ENCODE measurements at regions not wholly inside any gene's neighbourhood (a gene's known extent, or its start where the extent isn't known, plus 50 kb on each side); places are given as distances from the start of the nearest gene placed in this dataset.

- no peak overlapping the region for H2AFZ ChIP-seq (ENCODE audit: low read length)
Measured at GRCh38 chr10:107436568-107436967, 272.1 kb upstream of the SORCS1 start.

GRCh38 chr10:107434854-107435253, 270.3 kb upstream of the SORCS1 start:
- Histone ChIP-seq H3K79me2 (ENCODE audit: insufficient read depth, low read length) (no peaks in the 10 kb centered on the region), H3K4me1 (ENCODE audit: insufficient read depth, low read length, poor library complexity, severe bottlenecking) (no peaks in the 10 kb centered on the region), H3K9me2 (replicated peaks; ENCODE audit: low read depth, low read length) (no peaks in the 10 kb centered on the region), H3K4me3 (ENCODE audit: low read length, poor library complexity, severe bottlenecking) (no peak overlapping the region), H2AFZ (ENCODE audit: low read length) (no peak overlapping the region), H3K36me3 (ENCODE audit: insufficient read depth, low read length) (no peaks in the 10 kb centered on the region), H3K27me3 (ENCODE audit: insufficient read depth, low read length, poor library complexity, severe bottlenecking) (no peaks in the 10 kb centered on the region), H3K4me2 (ENCODE audit: low read depth, low read length, poor library complexity, severe bottlenecking) (no peak overlapping the region), H3K9me3 (ENCODE audit: insufficient read depth, low read depth, low read length) (no peaks in the 10 kb centered on the region), H3K9ac (ENCODE audit: low read depth, low read length, poor library complexity, severe bottlenecking) (no peak overlapping the region), H4K20me1 (ENCODE audit: insufficient read depth, low read length, poor library complexity, severe bottlenecking) (no peaks in the 10 kb centered on the region), H3F3A (ENCODE audit: low read depth) (no peaks in the 10 kb centered on the region)
- no peak for TF ChIP-seq EZH2phosphoT487 (IDR thresholded peaks at IDR 0.05; ENCODE audit: borderline replicate concordance)
- no peak for TF ChIP-seq CTCF (conservative IDR thresholded peaks at IDR 0.05; ENCODE audit: low read length)

More at GRCh38 chr10:107436568-107436967, 272.1 kb upstream of the SORCS1 start:
- no peaks in the 10 kb centered on the region for H3K9me2 ChIP-seq (replicated peaks; ENCODE audit: low read depth, low read length)
- no peaks in the 10 kb centered on the region for H3K9me3 ChIP-seq (ENCODE audit: insufficient read depth, low read depth, low read length)
- no peaks in the 10 kb centered on the region for H4K20me1 ChIP-seq (ENCODE audit: insufficient read depth, low read length, poor library complexity, severe bottlenecking)
- H3K4me1 ChIP-seq (ENCODE audit: insufficient read depth, low read length, poor library complexity, severe bottlenecking): no peaks in the 10 kb centered on the region
- no peak overlapping the region for H3K4me3 ChIP-seq (ENCODE audit: low read length, poor library complexity, severe bottlenecking)
- TF ChIP-seq CTCF (conservative IDR thresholded peaks at IDR 0.05; ENCODE audit: low read length): no peak
- no peak for TF ChIP-seq EZH2phosphoT487 (IDR thresholded peaks at IDR 0.05; ENCODE audit: borderline replicate concordance)
- no peak overlapping the region for H3K4me2 ChIP-seq (ENCODE audit: low read depth, low read length, poor library complexity, severe bottlenecking)
- H3K36me3 ChIP-seq (ENCODE audit: insufficient read depth, low read length): no peaks in the 10 kb centered on the region
- H3F3A ChIP-seq (ENCODE audit: low read depth): no peaks in the 10 kb centered on the region
- no peaks in the 10 kb centered on the region for H3K79me2 ChIP-seq (ENCODE audit: insufficient read depth, low read length)
- no peak overlapping the region for H3K9ac ChIP-seq (ENCODE audit: low read depth, low read length, poor library complexity, severe bottlenecking)
- no peaks in the 10 kb centered on the region for H3K27me3 ChIP-seq (ENCODE audit: insufficient read depth, low read length, poor library complexity, severe bottlenecking)

GRCh38 chr10:107434201-107434600, 269.7 kb upstream of the SORCS1 start:
- no peaks in the 10 kb centered on the region for H3K27me3 ChIP-seq (ENCODE audit: insufficient read depth, low read length, poor library complexity, severe bottlenecking)
- H3K4me1 ChIP-seq (ENCODE audit: insufficient read depth, low read length, poor library complexity, severe bottlenecking): no peaks in the 10 kb centered on the region
- no peak overlapping the region for H3K4me3 ChIP-seq (ENCODE audit: low read length, poor library complexity, severe bottlenecking)
- H3K9me2 ChIP-seq (replicated peaks; ENCODE audit: low read depth, low read length): no peaks in the 10 kb centered on the region
- H3K9me3 ChIP-seq (ENCODE audit: insufficient read depth, low read depth, low read length): no peaks in the 10 kb centered on the region
- no peaks in the 10 kb centered on the region for H3F3A ChIP-seq (ENCODE audit: low read depth)
- no peak overlapping the region for H3K4me2 ChIP-seq (ENCODE audit: low read depth, low read length, poor library complexity, severe bottlenecking)
- H3K79me2 ChIP-seq (ENCODE audit: insufficient read depth, low read length): no peaks in the 10 kb centered on the region
- no peak overlapping the region for H3K9ac ChIP-seq (ENCODE audit: low read depth, low read length, poor library complexity, severe bottlenecking)
- no peak for TF ChIP-seq CTCF (conservative IDR thresholded peaks at IDR 0.05; ENCODE audit: low read length)
- no peak for TF ChIP-seq EZH2phosphoT487 (IDR thresholded peaks at IDR 0.05; ENCODE audit: borderline replicate concordance)
- no peaks in the 10 kb centered on the region for H3K36me3 ChIP-seq (ENCODE audit: insufficient read depth, low read length)
- no peaks in the 10 kb centered on the region for H4K20me1 ChIP-seq (ENCODE audit: insufficient read depth, low read length, poor library complexity, severe bottlenecking)
- H2AFZ ChIP-seq (ENCODE audit: low read length): no peak overlapping the region

All from Loucy (cell line).